GM20000 (cell line): ENCODE measurements at regions not wholly inside any gene's neighbourhood (a gene's known extent, or its start where the extent isn't known, plus 50 kb on each side); places are given as distances from the start of the nearest gene placed in this dataset.

Source experiments
- DNase-seq: peaks from one replicate; pipeline ENCODE4 v3.0.0; 2012; ENCODE audit warnings: low spot score
- TF ChIP-seq, protein P1 (sequence below): IDR thresholded peaks from 2 replicates; pipeline ENCODE4 v1.5.1; 2012; ENCODE audit warnings: mild to moderate bottlenecking, control low read depth; ENCODE audit errors: extremely low read depth, missing control alignments

- TF ChIP-seq, protein P1, sequence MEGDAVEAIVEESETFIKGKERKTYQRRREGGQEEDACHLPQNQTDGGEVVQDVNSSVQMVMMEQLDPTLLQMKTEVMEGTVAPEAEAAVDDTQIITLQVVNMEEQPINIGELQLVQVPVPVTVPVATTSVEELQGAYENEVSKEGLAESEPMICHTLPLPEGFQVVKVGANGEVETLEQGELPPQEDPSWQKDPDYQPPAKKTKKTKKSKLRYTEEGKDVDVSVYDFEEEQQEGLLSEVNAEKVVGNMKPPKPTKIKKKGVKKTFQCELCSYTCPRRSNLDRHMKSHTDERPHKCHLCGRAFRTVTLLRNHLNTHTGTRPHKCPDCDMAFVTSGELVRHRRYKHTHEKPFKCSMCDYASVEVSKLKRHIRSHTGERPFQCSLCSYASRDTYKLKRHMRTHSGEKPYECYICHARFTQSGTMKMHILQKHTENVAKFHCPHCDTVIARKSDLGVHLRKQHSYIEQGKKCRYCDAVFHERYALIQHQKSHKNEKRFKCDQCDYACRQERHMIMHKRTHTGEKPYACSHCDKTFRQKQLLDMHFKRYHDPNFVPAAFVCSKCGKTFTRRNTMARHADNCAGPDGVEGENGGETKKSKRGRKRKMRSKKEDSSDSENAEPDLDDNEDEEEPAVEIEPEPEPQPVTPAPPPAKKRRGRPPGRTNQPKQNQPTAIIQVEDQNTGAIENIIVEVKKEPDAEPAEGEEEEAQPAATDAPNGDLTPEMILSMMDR: no peak
- no peak for DNase-seq
Observed at GRCh38 chr16:64168371-64168770, 953.5 kb downstream of the CDH11 start.

- no peak for DNase-seq
- TF ChIP-seq, protein P1: no peak
Observed at GRCh38 chr16:64167936-64168335, 953.9 kb downstream of the CDH11 start.

DNA sequence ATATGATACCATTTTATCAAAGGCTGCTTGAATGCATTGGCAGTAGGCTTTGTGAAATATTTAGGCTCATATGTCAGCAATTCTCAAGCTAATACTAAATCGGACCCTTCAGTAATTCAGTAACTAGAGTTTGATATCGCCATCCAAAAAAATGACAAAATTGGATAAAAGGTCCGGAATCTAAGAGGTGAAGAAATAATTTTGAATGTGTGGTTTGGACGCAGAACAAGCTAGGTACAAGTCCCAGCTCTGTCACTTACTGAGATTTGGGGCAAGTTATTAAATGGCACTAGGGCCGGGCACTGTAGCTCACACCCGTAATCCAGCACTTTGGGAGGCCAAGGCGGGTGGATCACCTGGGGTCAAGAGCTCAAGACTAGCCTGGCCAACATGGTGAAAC is 956.5 kb downstream of the CDH11 start:
- no peak for DNase-seq
- TF ChIP-seq, protein P1: no peak

DNA sequence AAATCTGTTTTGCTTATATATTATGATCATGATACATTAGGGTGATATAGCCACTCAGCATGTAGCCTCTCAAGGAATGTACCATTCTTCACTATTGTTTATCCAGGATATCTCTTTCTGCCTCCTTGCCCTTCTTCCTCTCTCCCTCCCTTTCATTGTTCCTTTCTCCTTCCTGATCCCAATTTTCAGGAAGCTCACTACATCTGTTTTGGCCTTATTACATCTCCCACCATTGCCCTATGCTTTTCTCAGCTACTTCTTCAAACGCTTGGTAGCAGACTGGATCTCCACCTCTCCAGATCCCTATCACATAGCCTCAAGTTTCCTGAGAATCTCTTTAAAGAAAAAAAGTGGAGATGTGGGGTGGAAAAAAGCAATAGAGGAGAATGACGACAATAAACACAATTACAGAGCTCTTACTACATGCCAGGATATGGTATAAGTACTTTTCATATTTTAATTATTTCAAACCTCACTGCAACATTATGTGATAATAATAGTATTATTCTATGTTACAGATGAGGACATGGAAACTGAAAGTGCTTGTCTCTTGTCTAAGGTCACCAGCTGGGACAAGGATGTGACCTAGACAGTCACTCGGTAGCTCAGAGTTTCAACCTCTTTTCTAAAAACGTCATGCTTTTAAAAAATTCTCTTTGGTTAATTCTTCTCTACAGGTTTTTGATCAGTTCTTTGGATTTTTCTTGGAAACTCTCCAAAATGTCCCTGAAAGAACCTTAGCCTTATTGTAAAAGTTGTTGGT is 959.1 kb downstream of the CDH11 start:
- TF ChIP-seq, protein P1: no peak
- DNase-seq: no peak

DNA sequence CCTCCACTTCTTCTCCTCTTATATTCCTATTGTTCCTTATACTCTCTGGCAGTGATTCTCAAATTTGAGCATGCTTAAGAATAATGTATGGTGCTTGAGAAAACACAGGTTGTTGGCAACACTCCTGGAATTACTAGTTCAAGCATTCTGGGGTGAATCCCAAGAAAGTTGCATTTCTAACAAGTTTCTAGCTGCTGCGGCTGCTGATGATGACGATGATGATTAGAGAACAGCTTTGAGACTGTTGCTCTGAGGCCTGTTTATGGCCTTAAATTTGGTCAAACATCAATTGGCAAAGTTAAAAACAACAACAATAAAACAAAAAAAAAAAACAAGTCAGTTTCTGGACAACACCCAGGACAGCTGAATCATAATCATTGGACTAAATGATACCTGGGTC is 961.9 kb downstream of the CDH11 start:
- TF ChIP-seq, protein P1: no peak
- DNase-seq: no peak

- no peak for DNase-seq
- TF ChIP-seq, protein P1: no peak
Observed at GRCh38 chr16:64158941-64159588, 962.8 kb downstream of the CDH11 start.

DNA sequence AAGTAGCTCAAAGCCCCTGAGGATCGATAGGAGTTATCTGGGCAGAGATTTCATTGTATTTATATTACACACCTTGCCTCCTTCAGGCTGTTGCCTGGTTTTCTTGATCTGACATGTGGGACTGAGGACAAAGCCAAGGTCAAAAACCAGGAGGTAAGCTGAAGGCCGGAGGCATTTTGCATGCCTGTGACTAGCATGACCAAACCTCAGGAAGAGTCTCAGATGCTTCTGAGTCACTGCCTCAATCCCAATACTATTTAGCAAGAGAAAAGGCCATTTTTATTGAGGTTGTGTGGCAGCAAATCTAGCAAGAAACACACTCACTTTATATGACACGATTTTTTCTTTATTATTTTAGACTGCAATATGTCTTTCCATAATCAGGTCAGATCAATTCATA is 968.1 kb downstream of the CDH11 start:
- DNase-seq: no peak
- TF ChIP-seq, protein P1: no peak
